ENCODE measurements at regions not wholly inside any gene's neighbourhood (a gene's known extent, or its start where the extent isn't known, plus 50 kb on each side); places are given as distances from the start of the nearest gene placed in this dataset.

DNA sequence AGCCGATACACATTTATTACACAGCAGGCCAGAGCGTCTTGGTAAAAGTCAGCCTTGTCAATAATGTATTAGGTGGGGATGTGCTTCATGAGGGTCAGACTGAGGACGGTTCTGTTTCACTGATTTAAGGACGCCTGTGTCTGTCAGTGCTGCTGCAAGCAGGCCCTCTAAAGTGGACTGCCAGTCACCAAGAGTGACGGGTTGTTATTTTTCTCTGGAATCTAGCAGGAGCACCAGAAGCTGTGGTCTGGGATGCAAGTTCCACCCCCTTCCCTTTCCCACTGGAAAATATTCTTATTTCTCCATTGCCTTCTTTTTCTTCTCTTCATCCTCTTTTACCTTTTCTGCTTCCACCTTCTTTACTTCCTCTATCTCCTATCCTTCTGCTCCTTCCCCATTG lies 191.2 kb upstream of the NCAM1 start:
- DNase-seq: no peak

DNA sequence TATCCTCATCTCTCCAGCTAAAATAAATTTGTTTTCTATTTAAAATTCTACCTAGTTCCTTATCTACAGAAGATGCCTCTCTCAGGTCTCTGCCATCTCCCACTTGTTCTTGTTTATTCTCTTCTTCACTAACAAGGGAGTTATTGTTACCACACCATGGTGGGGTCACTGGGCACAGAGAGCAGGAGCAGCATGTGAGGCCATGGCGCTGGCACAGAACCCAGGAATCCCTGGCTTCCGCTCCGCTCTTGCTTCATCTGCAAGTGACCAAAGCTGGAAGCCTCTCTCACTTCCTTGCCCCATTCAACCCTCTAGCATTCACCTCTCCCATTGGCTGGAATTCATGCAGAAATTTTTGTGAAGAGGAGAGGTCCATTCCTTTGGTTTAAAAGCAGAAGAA lies 190.7 kb upstream of the NCAM1 start:
- DNase-seq: no peak

DNA sequence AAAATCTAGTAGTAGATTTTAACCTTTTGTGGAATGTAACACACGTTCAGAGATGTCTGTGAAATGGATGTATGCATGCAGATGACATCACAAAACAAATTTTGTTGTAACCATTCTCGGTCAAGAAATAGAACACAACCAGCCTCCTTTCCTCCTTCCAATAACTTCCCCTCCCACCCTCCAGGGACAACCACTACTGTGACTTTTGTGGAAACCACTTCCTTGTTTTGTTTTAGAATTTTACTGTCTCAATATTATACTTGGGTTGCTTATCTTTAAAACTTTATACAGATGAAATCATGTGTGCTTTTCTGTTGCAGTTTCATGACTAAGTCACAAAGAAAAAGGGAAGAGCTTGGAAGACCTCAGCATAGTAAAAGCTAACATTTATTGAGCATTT lies 189.4 kb upstream of the NCAM1 start:
- DNase-seq: no peak

DNA sequence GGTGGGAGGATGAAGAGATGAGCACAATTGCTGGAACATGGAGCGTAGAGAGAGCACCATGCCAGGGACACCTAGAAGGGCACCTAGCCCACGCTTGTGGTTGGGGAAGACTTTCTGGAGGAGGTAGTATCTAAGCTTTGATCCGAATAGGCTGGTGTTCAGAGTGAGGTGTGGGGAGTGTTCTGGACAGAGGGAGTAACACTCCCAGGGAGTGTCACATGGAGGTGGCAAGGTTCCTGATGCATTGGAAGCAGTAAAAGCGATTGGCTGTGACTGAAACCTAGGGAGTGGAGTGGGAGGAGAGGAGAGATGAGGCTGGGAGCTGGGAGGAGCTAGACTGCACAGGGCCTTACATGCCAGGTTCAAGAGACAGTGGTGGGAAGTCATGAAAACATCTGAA lies 188.0 kb upstream of the NCAM1 start:
- no peak for DNase-seq

DNA sequence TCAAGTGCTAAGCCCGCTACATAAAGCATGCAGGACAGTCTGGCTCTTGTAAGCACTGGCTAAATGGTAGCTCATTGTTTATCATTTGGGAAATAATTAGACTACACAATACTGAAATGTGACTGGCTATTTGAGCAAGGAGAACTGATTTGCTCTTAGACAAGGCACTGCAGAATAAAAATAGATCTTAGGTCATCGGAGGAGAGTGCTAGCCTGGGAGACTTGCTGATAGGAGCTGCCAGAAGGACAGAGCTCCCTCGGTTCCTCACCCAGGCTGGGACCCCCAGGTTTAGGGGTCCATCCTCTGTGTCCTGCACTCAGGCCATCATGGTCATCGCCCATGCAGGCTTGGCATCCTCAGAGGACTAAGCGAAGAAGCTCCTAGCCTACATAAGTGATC lies 184.4 kb upstream of the NCAM1 start:
- DNase-seq: no peak

DNA sequence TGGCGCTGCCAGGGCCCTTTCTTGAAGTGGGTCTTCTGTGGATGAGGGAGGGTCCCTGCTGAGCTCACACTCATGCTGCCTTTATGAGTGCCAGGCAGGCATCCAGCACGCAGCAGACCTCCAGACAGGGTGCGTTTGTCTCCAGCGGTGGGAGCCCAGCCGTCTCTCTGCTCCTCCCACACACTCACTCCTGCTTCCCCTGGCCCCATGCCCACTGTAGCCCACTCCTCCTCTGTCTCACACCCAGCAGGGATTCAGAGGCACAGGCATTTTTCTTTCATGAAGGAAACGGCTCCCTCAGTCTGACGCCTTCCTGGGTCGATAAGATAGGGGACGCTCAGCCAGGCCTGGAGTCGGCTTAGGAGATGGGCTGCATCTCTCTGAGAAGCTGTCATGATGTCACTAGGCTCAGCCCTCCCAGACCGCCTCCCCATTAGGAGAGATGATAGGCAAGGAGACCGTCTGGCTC lies 183.9 kb upstream of the NCAM1 start:
- DNase-seq: no peak

DNA sequence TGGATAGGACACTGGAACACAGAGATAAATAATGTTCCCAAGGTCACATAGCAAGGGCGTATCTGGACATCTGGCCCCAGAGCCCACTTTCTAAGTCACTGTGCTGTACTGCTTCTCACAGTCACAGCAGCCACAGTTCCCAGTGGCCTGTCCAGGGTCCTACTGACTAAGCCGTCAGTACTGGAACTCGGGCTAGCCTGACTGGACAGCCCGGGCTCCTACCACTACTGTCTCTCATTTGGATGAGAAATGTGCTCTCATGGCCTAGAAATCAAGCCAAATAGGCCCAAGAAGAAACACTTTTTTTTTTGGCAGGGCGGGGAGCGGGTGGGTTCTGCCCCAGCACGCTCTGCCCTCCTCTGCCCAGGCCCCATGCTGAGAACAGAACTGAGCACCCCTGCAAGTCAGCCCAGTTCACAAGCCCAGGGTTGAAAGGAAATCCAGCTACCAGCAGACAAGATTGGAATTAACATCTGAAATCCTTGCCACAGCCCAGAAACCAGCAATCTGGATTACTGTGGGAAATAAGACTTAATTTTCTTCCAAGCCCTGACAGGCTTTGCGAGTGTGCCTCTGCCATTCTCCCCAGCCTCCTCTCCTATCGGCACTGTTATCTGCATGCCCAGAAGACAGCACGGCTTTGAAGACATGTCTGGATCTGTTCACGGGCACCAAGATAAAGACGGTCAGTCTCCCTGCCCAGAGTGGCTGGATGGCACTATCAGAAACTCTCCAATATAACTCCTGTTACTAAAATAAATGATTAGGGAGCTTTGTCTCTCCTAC lies 182.9 kb upstream of the NCAM1 start:
- no peak for DNase-seq

DNA sequence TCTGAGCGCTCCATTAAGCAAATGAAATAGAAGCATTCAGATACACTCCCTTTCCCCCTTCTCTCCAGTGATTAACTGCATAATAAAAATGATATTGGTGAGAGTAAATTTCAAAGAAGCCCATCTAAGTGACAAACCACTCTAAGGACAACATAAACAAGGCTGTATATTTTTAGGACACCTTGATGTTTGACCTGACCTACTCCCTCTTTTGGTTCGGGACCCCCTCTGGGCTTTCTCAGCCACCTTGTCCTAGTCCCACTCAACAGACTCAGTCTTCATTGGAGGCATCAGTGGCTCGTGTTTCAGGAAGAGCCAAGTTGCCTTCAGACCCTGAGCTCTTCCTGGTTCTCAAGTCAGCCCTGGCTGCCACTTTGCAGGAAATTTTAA lies 182.3 kb upstream of the NCAM1 start:
- no peak for DNase-seq

DNA sequence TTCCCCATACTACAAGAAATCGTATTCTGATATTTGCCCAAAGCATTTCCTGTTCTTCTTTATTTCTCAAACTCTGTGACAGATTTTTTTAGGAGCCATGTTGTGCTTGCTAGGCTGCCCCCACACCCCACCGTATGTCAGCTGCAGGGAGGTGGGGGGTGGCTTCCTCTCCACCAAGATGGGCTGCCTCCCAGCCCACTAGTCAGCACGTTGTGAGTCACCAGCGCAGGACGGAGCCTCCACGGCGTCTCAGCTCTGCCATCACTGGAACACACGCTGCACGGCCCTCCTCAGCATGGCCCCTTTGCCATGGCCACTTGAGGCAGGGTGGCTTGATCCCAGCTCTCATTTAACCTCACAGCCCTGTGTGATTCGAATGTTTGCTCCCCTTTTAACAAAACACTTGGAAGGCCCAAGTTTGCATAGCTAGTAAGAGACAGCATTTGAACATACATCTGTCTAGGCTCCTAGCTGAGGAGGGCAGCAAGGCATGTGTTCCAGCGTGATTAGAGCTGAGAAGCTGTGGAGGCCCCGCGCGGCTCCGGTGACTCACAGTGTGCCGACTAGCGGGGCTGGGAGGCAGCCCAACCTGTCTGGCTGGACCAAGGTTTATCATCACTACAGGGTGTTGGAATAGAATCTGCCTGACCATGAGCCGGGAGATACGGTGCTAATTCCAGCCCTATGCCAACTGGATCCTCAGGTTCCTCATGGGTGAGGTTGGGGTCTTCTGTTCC lies 180.7 kb upstream of the NCAM1 start:
- DNase-seq: no peak

DNA sequence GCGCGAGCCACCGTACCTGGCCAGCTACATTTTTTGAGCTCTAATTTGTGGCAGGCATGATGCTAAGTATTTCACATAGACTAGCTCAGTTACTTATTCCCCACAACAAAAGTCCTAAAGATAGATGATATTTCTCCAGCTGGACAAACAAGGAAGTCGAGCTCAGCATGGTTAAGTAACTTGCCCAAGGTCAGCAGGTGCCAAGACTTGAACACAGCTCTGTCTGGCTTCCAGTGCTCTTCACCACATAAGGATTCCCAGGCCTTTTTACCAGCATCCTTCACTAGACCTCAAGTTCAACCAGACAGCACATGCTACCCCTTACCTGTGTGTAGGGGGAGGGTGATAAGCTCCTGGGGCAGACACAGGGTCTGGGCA lies 177.3 kb upstream of the NCAM1 start:
- DNase-seq: no peak

DNA sequence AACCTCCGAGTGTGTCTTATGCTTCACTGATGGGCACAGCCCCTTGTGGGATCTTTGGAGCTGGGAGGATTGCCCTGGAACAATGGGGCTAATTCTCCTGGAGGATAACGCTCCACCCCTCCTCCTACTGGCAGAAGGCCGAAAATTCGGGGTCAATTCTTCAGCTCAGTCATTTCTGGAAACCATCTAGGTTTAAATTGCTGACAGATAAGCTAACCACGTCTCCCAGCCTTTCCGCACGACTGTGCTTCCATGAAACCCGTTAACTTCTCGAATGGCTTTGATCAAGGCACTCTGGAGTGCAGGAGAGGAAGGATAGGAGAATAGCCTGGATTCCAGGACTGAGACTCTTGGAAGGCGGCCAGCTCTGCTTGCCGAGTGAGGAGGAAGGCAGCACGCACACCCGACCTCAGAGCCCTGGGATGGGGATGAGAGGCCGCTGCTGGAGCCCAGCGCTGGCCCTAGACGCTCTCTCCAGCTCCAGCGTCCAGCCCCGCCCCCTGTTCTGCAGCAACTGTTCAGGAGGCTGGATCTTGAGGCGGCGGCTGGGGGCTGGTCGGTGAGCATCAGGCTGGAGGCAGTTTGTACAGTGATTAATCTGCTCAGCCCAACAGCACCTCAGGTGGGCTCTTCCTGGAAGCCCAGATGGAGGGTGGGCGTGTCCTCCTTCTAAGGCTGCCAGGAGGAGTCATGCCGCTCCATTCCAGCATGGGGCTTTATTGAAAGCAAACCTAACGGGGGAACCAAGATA lies 176.7 kb upstream of the NCAM1 start:
- no peak for DNase-seq

DNA sequence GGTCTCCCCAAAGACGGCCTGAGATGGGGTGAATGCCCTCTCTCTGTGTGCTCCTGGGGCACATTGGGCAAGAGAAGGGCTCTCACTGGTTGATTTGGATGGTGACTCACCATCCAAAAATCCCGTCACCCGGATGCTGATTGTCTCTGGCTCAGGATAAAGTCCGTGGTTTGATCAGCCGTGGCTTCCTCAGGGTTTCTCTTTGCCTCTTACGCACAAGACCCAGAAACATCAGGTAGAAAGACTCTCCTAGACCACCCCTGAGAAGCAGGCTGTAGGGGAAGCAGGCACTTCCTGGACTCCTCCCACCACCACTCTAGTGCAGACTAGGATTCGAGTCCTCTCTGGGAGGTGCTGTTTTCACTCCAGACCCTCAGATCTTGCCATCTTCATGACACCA lies 176.1 kb upstream of the NCAM1 start:
- no peak for DNase-seq

DNA sequence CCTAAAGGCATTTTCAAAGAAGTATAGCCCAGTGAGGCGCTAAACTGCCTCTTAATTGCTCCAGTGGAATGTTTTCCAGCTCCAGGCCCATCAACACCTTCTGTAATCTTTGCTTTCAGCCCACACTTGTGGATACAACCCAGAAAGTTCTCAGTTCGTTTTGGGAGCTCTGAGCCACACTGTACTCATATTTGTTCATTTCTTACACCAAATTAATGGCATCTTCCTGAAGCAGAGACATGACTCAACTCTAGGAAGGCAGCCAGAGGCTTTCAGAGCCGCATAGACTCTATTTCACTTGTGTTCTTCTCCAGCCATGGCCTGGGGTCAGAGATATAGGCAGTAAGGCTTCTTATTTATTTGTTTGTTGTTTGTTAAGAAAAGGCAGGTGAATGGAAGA lies 175.5 kb upstream of the NCAM1 start:
- no peak for DNase-seq

DNA sequence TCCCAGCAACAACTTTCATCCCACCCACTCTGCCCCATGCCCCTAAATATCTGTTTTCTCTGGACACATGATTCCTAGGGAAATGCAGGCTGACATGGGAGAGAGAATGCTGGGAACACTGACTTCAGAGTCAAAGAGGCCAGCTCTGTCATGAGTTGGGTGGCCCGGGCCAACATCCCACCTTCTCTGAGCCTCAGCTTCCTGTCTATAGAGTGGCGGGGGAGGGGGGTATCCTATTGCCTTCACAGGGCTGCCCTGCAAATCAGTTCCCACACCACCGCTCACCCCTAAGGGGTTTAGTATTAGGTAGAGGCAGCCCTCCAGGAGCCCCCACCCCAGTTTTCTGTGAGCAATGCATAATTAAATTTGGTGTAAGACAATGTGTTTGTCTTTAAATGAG lies 175.0 kb upstream of the NCAM1 start:
- DNase-seq: no peak

DNA sequence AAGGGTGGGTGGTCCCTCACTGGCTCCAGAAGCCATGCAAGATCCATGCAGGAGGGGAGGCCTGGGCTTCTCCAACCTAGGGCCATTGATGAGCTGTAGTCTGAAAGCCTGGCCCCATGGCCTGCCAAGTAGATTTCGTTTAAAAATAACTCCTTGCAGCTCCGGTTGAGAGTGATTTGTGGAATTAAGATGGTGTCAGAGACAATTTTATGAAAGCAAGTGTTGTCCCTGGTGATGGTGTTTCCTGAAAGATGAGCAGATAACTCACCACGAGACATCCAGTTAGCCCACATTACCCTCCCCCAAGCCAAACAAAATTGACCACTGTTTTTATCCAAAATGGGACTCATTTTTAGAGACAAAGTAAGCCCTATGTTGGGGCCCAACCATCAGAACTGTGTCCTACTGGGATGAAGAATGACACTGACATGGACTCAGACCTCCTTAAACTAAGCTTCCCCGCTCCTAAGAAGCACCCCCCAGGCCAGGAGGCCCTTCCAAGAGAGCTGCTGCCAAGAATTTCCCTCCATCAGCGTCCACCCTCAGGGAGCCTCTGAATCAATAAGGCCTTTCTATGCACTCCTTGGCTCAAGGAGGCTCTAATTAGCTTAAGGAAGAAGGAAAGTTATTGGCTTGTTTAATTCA lies 174.2 kb upstream of the NCAM1 start:
- DNase-seq: no peak

DNA sequence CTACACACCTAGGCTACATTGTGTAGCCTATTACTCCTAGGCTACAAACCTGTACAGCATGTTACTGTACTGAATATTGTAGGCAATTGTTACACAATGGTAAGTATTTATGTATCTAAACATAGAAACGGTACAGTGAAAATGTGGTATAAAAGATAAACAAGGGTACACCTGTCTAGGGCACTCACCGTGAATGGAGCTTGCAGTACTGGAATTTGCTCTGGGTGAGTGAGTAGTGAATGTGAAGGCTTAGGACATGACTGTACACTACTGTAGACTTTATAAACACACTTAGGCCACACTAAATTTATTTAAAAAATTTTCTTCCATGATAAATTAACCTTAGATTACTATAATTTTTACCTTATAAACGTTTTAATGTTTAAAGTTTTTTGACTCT lies 171.7 kb upstream of the NCAM1 start:
- DNase-seq: no peak

DNA sequence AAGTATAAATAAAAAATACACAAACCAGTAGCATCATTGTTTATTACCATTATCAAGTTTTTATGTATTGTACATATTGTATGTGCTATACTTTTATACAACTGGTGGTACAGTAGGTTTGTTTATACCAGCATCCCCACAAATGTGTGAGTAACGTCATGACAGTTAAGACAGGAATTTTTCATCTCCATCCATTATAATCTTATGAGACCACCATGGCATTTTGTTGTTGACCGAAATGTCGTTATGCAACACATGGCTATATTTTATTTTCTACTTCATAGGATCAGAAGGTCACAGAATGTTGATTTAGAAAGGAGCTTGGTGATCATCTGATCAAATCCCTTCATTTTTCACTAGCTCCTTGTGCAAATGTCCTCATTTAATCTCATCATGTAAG lies 170.9 kb upstream of the NCAM1 start:
- no peak for DNase-seq

DNA sequence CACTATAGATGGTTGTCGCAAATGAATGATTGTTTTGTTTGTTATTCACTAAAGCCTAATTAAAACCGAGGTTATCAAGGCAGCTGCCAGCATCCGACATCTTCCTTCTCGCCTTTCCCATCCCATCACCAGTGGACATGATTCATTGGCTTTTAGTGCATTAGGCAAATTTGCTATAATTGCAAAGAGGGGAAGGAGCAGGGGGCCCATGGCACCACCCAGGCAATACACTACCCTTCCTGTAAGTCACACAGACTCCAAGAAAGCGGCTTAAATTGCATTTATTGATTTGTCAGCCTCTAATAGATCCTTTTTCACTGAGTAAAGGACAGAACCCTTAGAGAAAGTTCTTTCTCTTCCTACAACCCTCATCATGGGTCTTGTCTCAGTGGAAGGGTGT lies 169.2 kb upstream of the NCAM1 start:
- DNase-seq: no peak

DNA sequence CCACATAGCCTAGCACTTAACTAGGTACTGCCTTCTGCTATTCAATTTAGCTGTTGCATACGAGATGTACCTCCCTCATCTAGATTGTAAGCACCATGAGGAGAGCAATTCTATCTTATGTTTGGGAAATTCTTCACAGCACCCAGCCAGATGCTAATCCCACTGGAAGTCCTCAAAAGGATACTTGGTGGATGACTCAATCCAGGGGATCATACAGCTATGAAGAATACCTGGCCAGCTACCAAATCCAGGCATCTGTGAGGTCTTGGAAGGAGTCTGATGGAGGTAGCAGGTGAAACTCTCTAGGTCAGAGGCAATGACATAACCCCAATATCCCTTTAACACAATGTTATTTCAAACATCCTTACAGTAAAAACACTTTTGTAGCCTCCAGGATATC lies 167.8 kb upstream of the NCAM1 start:
- no peak for DNase-seq

DNA sequence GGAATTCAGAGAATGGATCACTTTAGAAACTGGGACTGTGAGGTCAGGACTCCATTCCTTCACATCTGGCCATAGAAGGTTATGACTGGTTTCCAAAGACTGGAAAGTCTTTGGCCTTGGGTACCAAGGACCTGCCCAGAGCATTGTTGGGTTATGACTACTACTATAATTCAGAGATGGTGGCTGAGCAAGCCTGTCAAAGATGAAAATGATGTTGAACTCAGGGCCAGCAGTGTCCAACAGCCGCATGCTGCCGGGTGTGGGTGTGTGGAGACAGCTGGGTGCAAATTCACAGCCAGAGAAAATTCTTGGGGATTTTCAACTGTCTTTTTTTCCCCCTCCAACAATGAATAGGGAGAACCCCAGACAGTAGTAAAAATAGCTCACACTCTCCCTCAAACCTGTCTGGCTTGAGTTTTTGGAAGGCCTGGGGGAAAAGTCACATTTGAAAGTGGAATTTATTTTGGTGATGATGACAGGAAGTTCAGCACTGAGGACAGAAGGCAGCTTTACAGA lies 166.8 kb upstream of the NCAM1 start:
- DNase-seq: no peak

DNA sequence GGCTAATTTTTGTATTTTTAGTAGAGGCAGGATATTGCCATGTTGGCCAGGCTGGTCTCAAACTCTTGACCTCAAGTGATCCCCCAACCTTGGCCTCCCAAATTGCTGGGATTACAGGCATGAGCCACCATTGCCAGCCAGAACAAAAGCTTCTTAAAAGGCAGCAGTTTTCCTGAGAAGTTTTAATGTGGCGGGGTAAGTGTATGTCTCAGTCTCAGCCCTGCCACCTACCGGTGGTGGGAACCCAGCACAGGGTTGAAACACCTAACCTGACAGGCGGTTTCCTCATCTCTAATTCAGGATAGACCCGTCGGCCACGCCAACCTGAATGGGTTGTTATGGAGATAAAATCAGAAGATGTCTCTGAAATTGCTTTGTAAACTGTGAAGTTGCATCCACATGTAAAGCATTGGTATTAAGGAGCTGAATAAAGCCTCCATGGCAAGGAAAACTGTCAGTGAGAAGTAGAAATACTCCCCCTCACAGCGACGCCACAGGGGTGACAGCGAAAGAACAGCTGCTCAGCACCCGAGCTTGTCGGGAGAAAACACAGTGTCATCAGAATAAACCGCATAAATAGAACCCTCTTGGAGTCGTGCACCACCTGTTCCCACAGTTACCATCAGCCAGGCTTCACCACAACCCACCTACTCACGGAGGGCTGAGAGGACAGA lies 165.9 kb upstream of the NCAM1 start:
- DNase-seq: no peak

DNA sequence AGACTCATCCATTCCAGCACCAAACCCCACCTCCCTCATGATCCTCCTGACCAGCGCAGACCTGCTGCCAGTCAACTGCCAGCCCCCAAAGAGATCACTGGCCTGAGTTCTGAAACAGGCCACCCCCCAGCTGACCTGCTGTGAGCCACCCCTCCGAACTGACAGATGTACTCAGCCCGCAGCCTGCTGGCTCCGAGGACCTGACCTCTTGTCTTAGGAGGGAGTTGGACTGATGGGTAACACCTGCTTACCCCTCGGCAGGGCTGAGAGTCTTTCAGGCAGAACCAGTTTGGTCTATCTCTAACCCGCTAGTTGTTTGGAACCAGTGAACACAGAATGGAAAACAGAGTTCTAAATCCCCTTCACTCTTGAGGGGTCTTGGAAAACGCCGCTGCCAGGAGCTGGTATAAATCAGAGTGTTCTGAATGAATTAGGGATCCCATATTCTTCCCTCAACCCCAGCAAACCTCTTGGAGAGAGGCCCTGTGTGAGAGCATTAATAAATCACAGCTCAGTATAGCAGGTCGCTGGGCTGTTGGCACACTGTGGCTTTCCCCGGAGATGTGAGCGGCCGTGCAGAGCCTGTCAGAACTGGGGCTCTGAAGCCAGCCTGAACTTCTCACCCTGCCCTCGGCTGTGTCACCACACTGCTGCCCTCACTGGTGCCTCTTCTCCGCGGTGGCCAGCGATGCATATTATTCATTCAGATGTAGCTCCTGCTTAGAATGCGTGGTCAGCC lies 165.1 kb upstream of the NCAM1 start:
- no peak for DNase-seq
